H1 (cell line): ENCODE measurements at regions not wholly inside any gene's neighbourhood (a gene's known extent, or its start where the extent isn't known, plus 50 kb on each side); places are given as distances from the start of the nearest gene placed in this dataset.
A peak's percentile ranks its signal among the peaks of the same experiment; 100 is the strongest.

ENCODE experiments used
- CTCF ChIA-PET: fragments of 300-600 bp; sonication (Branson Sonifier 250); formaldehyde crosslinking; loops from one replicate; lab custom pipeline; 2021; ENCODE audit not compliant: partially characterized antibody; lab: Charles Lee
- POLR2A ChIA-PET: fragments of 300-600 bp; sonication (Branson Sonifier 250); formaldehyde crosslinking; loops from one replicate; lab custom pipeline; 2021; ENCODE audit warnings: inconsistent platforms; ENCODE audit not compliant: partially characterized antibody; lab: Charles Lee
- DNase-seq, 2 experiments: peaks; one replicate each; pipeline versions ENCODE4 v3.0.0 to v3.0.0-alpha.2; 2010 to 2022; ENCODE audit warnings: low spot score in 2 of 2, low read depth in 1 of 2, mixed read lengths in 1 of 2
- FAIRE-seq: peaks from 2 replicates; lab custom pipeline; 2011; peaks lifted over from hg19 to GRCh38; lab: Jason Lieb, UNC
- H2AFZ ChIP-seq: 2 replicates; pipeline ENCODE4 v1.8.1; 2012; ENCODE audit warnings: low read length, inconsistent platforms
- H2AK5ac ChIP-seq: 2 replicates; pipeline ENCODE4 v1.6.1; 2013; ENCODE audit warnings: low read depth, low read length
- H2BK120ac ChIP-seq: replicated peaks from 2 replicates; pipeline ENCODE3; 2013; ENCODE audit warnings: low read depth, low read length, inconsistent platforms
- H2BK12ac ChIP-seq: 2 replicates; pipeline ENCODE4 v1.6.1; 2013; ENCODE audit warnings: low read depth, low read length
- H2BK15ac ChIP-seq: 2 replicates; pipeline ENCODE4 v1.6.1; 2013; ENCODE audit warnings: low read length
- H2BK20ac ChIP-seq: 2 replicates; pipeline ENCODE4 v1.6.1; 2013; ENCODE audit warnings: low read length
- H2BK5ac ChIP-seq: 2 replicates; pipeline ENCODE4 v1.6.1; 2013; ENCODE audit warnings: low read depth, low read length
- H3K14ac ChIP-seq: 2 replicates; pipeline ENCODE4 v1.6.1; 2013; ENCODE audit warnings: inconsistent platforms; ENCODE audit not compliant: insufficient read length
- H3K18ac ChIP-seq: 2 replicates; pipeline ENCODE4 v1.6.1; 2013; ENCODE audit warnings: low read length; ENCODE audit errors: extremely low read depth
- H3K23ac ChIP-seq: 2 replicates; pipeline ENCODE4 v1.6.1; 2013; ENCODE audit warnings: inconsistent platforms; ENCODE audit not compliant: insufficient read length
- H3K23me2 ChIP-seq: 2 replicates; pipeline ENCODE4 v1.6.1; 2013; ENCODE audit warnings: low read depth, low read length
- H3K27ac ChIP-seq: 2 replicates; pipeline ENCODE4 v1.6.1; 2011; ENCODE audit warnings: low read depth, low read length, inconsistent platforms
- H3K27me3 ChIP-seq, 4 experiments: replicated peaks in 1 of 4; 1 replicate in 1 of 4; 2 replicates in 3 of 4; pipeline versions ENCODE4 v1.6.1 to v1.8.1; 2011 to 2013; ENCODE audit warnings: low read length in 3 of 4, mild to moderate bottlenecking in 3 of 4, inconsistent platforms in 2 of 4, mixed read lengths in 2 of 4, moderate library complexity in 1 of 4; ENCODE audit not compliant: control insufficient read depth in 3 of 4, insufficient read depth in 3 of 4; ENCODE audit errors: extremely low read depth in 1 of 4
- H3K36me3 ChIP-seq, 4 experiments: 2 replicates each; pipeline versions ENCODE4 v1.6.1 to v1.8.1; 2011 to 2013; ENCODE audit warnings: mild to moderate bottlenecking in 4 of 4, low read length in 3 of 4, moderate library complexity in 2 of 4, control low read depth in 1 of 4, inconsistent platforms in 1 of 4; ENCODE audit not compliant: insufficient read depth in 4 of 4, control insufficient read depth in 2 of 4
- H3K4ac ChIP-seq: replicated peaks from 2 replicates; pipeline ENCODE3; 2013; ENCODE audit warnings: low read length, low read depth, mixed read lengths, inconsistent platforms; ENCODE audit not compliant: insufficient read length
- H3K4me1 ChIP-seq, 4 experiments: replicated peaks in 1 of 4; 1 replicate in 1 of 4; 2 replicates in 3 of 4; pipeline versions ENCODE4 v1.6.1 to v1.8.1; 2011 to 2013; ENCODE audit warnings: low read length in 3 of 4, inconsistent platforms in 2 of 4, mixed read lengths in 1 of 4; ENCODE audit not compliant: insufficient read depth in 4 of 4, control insufficient read depth in 3 of 4
- H3K4me2 ChIP-seq, 2 experiments: 2 replicates each; pipeline versions ENCODE4 v1.6.1 to v1.8.1; 2011 to 2013; ENCODE audit warnings: low read depth in 2 of 2, low read length in 2 of 2, control low read depth in 1 of 2, inconsistent platforms in 1 of 2, mild to moderate bottlenecking in 1 of 2; ENCODE audit not compliant: insufficient read depth in 1 of 2
- H3K4me3 ChIP-seq, 4 experiments: fragments of 200-600, 300-600 bp in 1 of 4; sonication (generic), shearing (Covaris generic), sonication (Bioruptor Twin) in 1 of 4; 2 replicates each; pipeline versions ENCODE4 v1.5.1 to v1.8.1; 2011 to 2016; ENCODE audit warnings: low read length in 4 of 4, low read depth in 3 of 4, control low read depth in 2 of 4, inconsistent platforms in 2 of 4, mild to moderate bottlenecking in 2 of 4, mixed read lengths in 1 of 4, moderate library complexity in 1 of 4; ENCODE audit not compliant: insufficient read depth in 2 of 4; ENCODE audit errors: extremely low read depth in 1 of 4
- H3K56ac ChIP-seq: replicated peaks from 2 replicates; pipeline ENCODE3; 2013; ENCODE audit warnings: low read depth, mild to moderate bottlenecking, mixed read lengths, low read length, inconsistent platforms; ENCODE audit not compliant: insufficient read length
- H3K79me1 ChIP-seq: 2 replicates; pipeline ENCODE4 v1.6.1; 2013; ENCODE audit warnings: low read depth, low read length, control low read depth
- H3K79me2 ChIP-seq, 2 experiments: 2 replicates each; pipeline versions ENCODE4 v1.6.1 to v1.8.1; 2012 to 2013; ENCODE audit warnings: low read length in 2 of 2, mild to moderate bottlenecking in 2 of 2, inconsistent platforms in 1 of 2; ENCODE audit not compliant: insufficient read depth in 2 of 2, control insufficient read depth in 1 of 2
- H3K9ac ChIP-seq, 4 experiments: replicated peaks in 1 of 4; 1 replicate in 1 of 4; 2 replicates in 3 of 4; pipeline versions ENCODE4 v1.6.1 to v1.8.1; 2011 to 2013; ENCODE audit warnings: low read depth in 3 of 4, low read length in 3 of 4, control low read depth in 2 of 4, mild to moderate bottlenecking in 2 of 4, moderate library complexity in 2 of 4, inconsistent platforms in 1 of 4; ENCODE audit errors: extremely low read depth in 1 of 4
- H3K9me3 ChIP-seq, 2 experiments: 2 replicates each; pipeline versions ENCODE4 v1.6.1 to v1.8.1; 2012 to 2013; ENCODE audit warnings: mild to moderate bottlenecking in 2 of 2, moderate library complexity in 2 of 2, control low read depth in 1 of 2, inconsistent platforms in 1 of 2, low read depth in 1 of 2, low read length in 1 of 2, mixed read lengths in 1 of 2; ENCODE audit not compliant: insufficient read depth in 2 of 2
- H4K20me1 ChIP-seq, 2 experiments: replicated peaks in 1 of 2; 2 replicates each; pipeline versions ENCODE3 to v1.8.1; 2011 to 2013; ENCODE audit warnings: inconsistent platforms in 2 of 2, low read length in 2 of 2, mild to moderate bottlenecking in 1 of 2; ENCODE audit not compliant: insufficient read depth in 2 of 2, control insufficient read depth in 1 of 2
- H4K5ac ChIP-seq: 2 replicates; pipeline ENCODE4 v1.6.1; 2013; ENCODE audit warnings: low read length, low read depth, mixed read lengths, inconsistent platforms; ENCODE audit not compliant: insufficient read length
- H4K8ac ChIP-seq: 2 replicates; pipeline ENCODE4 v1.8.0; 2013; ENCODE audit warnings: mild to moderate bottlenecking, moderate library complexity, low read length, inconsistent platforms; ENCODE audit not compliant: insufficient read depth; ENCODE audit errors: extremely low read depth
- H4K91ac ChIP-seq: replicated peaks from 2 replicates; pipeline ENCODE3; 2013; ENCODE audit warnings: low read length, mixed read lengths, inconsistent platforms; ENCODE audit not compliant: insufficient read length
- BCL11A ChIP-seq, 2 experiments: IDR thresholded peaks; one replicate each; pipeline ENCODE4 v1.6.1; 2011; ENCODE audit warnings: low read depth in 2 of 2, low read length in 2 of 2, mild to moderate bottlenecking in 2 of 2
- HDAC2 ChIP-seq, 2 experiments: fragments of 300-600 bp in 1 of 2; sonication (generic) in 1 of 2; IDR thresholded peaks; 2 replicates each; pipeline ENCODE4 v1.6.1; 2011 to 2012; ENCODE audit warnings: low read depth in 2 of 2, low read length in 2 of 2, mild to moderate bottlenecking in 2 of 2, moderate library complexity in 2 of 2, borderline replicate concordance in 1 of 2, inconsistent platforms in 1 of 2
- POLR2A ChIP-seq, 2 experiments: IDR thresholded peaks; 1 replicate in 1 of 2; 2 replicates in 1 of 2; pipeline ENCODE4 v1.6.1; 2011; ENCODE audit warnings: low read depth in 2 of 2, low read length in 2 of 2, mild to moderate bottlenecking in 2 of 2; ENCODE audit errors: control extremely low read depth in 1 of 2
- RAD21 ChIP-seq, 2 experiments: IDR thresholded peaks in 1 of 2; conservative IDR thresholded peaks in 1 of 2; 2 replicates each; pipeline ENCODE4 v1.6.1; 2011; ENCODE audit warnings: low read depth in 2 of 2, low read length in 2 of 2, improper control_type of control experiment in 1 of 2, inconsistent platforms in 1 of 2, mild to moderate bottlenecking in 1 of 2, moderate library complexity in 1 of 2
- WGBS, 2 experiments: shearing (Covaris generic) in 1 of 2; methylation state at CpG; one replicate each; pipeline versions ENCODE4 v1.1.6 to v1.1.7; 2013 to 2015; ENCODE audit warnings: low lambda C conversion rate in 2 of 2, mixed read lengths in 2 of 2, inconsistent platforms in 1 of 2, low coverage in 1 of 2, missing lambda C conversion rate in 1 of 2; ENCODE audit not compliant: insufficient replicate concordance in 2 of 2, insufficient coverage in 1 of 2, insufficient read length in 1 of 2; ENCODE audit errors: extremely low coverage in 1 of 2, missing lambda C conversion rate in 1 of 2; 5-methylcytosine and 5-hydroxymethylcytosine counted together

GRCh38 chr13:47027780-47028437 lies 131.1 kb upstream of the HTR2A start:
- H2BK20ac ChIP-seq, result no peak overlapping the region

More at GRCh38 chr13:47027780-47028437, 131.1 kb upstream of the HTR2A start:
- H3K27me3 ChIP-seq, result no peaks in the 10 kb centered on the region
- no peak overlapping the region for H3K27ac ChIP-seq
- no peak overlapping the region for H2BK15ac ChIP-seq
- no peak overlapping the region for H4K5ac ChIP-seq
- 69% methylated on average over 6 of the region's 6 CpGs; no CpG with 5 or more reads in 1 of the 2 experiments for WGBS, 2 experiments
- H3K9ac ChIP-seq, result no peak overlapping the region
- H3K18ac ChIP-seq, result no peak overlapping the region
- H3K56ac ChIP-seq, result no peak overlapping the region
- no peak overlapping the region for H2BK12ac ChIP-seq
- no peak overlapping the region for H4K91ac ChIP-seq
- no peak overlapping the region for H3K14ac ChIP-seq
- TF ChIP-seq POLR2A (IDR thresholded peaks at IDR 0.05; ENCODE audit: control extremely low read depth in 1 of 2, low read depth in 2 of 2, low read length in 2 of 2), result no peak
- no peak for TF ChIP-seq BCL11A (IDR thresholded peaks at IDR 0.05; ENCODE audit: low read depth in 2 of 2, low read length in 2 of 2)
- TF ChIP-seq RAD21 (IDR thresholded peaks at IDR 0.05 in 1 of 2, conservative IDR thresholded peaks at IDR 0.05 in 1 of 2; ENCODE audit: low read depth in 2 of 2, low read length in 2 of 2), result no peak
- TF ChIP-seq HDAC2 (IDR thresholded peaks at IDR 0.05; ENCODE audit: borderline replicate concordance in 1 of 2, low read depth in 2 of 2, low read length in 2 of 2), result no peak
- no peaks in the 10 kb centered on the region for H3K9me3 ChIP-seq
- H3K79me2 ChIP-seq, result no peaks in the 10 kb centered on the region
- POLR2A ChIA-PET, result no interaction called here
- H3K36me3 ChIP-seq, result no peaks in the 10 kb centered on the region; a peak in 1 of 8 replicates
- no peak overlapping the region for H2BK120ac ChIP-seq
- no peak overlapping the region for H4K8ac ChIP-seq
- H2AFZ ChIP-seq, result peak overlapping the region; percentile 12; the same call in 1 of the 2 replicates
- H4K20me1 ChIP-seq, result no peaks in the 10 kb centered on the region
- no peak overlapping the region for H3K4me2 ChIP-seq
- no peak for DNase-seq
- no peaks in the 10 kb centered on the region; a peak in 1 of 7 replicates for H3K4me1 ChIP-seq
- no peaks in the 10 kb centered on the region for H3K23me2 ChIP-seq
- H2BK5ac ChIP-seq, result no peak overlapping the region
- H2AK5ac ChIP-seq, result no peak overlapping the region
- H3K79me1 ChIP-seq, result no peaks in the 10 kb centered on the region
- H3K4me3 ChIP-seq, result no peak overlapping the region
- FAIRE-seq, result no peak
- H3K4ac ChIP-seq, result no peak overlapping the region
- H3K23ac ChIP-seq, result no peak overlapping the region
- CTCF ChIA-PET, result no interaction called here
